Ovary (tissue), 7 donors: ENCODE measurements at regions not wholly inside any gene's neighbourhood (a gene's known extent, or its start where the extent isn't known, plus 50 kb on each side); places are given as distances from the start of the nearest gene placed in this dataset.

Experiments
- DNase-seq, 5 donors: peaks; one replicate each; pipeline ENCODE4 v3.0.0-alpha.2; 2019 to 2020
- H3K27ac ChIP-seq, 2 donors: fragments of 200-600 bp; one replicate each; pipeline versions ENCODE4 v1.5.1 to v1.8.0; 2019 to 2022
- H3K27me3 ChIP-seq: fragments of 200-600 bp; one replicate; pipeline ENCODE4 v1.8.0; 2022
- H3K36me3 ChIP-seq: fragments of 200-600 bp; sonication (generic); one replicate; pipeline ENCODE4 v1.5.1; 2019
- H3K4me1 ChIP-seq: one replicate; pipeline ENCODE4 v1.8.1; 2013; ENCODE audit warnings: mild to moderate bottlenecking, moderate library complexity; ENCODE audit not compliant: insufficient read depth
- H3K4me3 ChIP-seq: fragments of 200-600 bp; sonication (generic); one replicate; pipeline ENCODE4 v1.5.1; 2017
- H3K9me3 ChIP-seq, 2 donors: fragments of 200-600 bp in 1 of 2; sonication (generic) in 1 of 2; one replicate each; pipeline versions ENCODE4 v1.5.1 to v1.8.1; 2013 to 2019; ENCODE audit warnings: mild to moderate bottlenecking in 1 of 2, moderate library complexity in 1 of 2
- CTCF ChIP-seq, 3 donors: fragments of 450-650 bp in 2 of 3; fragments of 200-600 bp in 1 of 3; IDR thresholded peaks; one replicate each; pipeline versions ENCODE4 v1.5.1 to v1.8.0; 2016 to 2022; ENCODE audit warnings: antibody characterized with exemption in 3 of 3, mild to moderate bottlenecking in 1 of 3
- EP300 ChIP-seq: sonication (generic); formaldehyde crosslinking; IDR thresholded peaks from one replicate; pipeline ENCODE4 v1.6.1; 2017; ENCODE audit warnings: antibody characterized with exemption
- POLR2A ChIP-seq: fragments of 450-650 bp; IDR thresholded peaks from one replicate; pipeline ENCODE4 v1.6.1; 2017; ENCODE audit warnings: antibody characterized with exemption, mild to moderate bottlenecking, moderate library complexity
- WGBS, 3 donors: extraction: QIAGEN DNeasy Blood & Tissue Kit in 1 of 3; methylation state at CpG; one replicate each; pipeline versions ENCODE4 v1.1.5 to v1.1.7; 2013 to 2017; 5-methylcytosine and 5-hydroxymethylcytosine counted together
- intact Hi-C, 4 donors: fragments of 100-400 bp; cut with DNase I; formaldehyde crosslinking; loops; one replicate each; pipeline versions ENCODE4 v1.11.0 to v1.15.1; 2022 to 2023
- donor health status: DM: no; HTN: no; CAD: no; lungs with moderate emphysema.
- donor health status: DM: no; HTN: no; CAD: no.
- donor health status: Bipolar disorder and iron deficiency.
- donor health status: DM: no; HTN: no; CAD: no.
- donor health status: DM: yes; HTN: yes; CAD: no.

- Histone ChIP-seq H3K36me3 (no peaks in the 10 kb centered on the region), H3K27me3 (no peaks in the 10 kb centered on the region), H3K4me3 (no peak overlapping the region), H3K27ac (no peak overlapping the region), H3K4me1 (no peaks in the 10 kb centered on the region), H3K9me3 (no peaks in the 10 kb centered on the region)
- TF ChIP-seq EP300 (no peak), CTCF (IDR thresholded peaks at IDR 0.05) (no peak), POLR2A (no peak)
- 19 to 58% (median 26%) methylated on average over 2 of the region's 2 CpGs for WGBS, 3 donors
- DNase-seq = no peak
- intact Hi-C loops = no loop called here
These were observed 818.9 kb downstream of the CBLN2 start for GRCh38 chr18:71725256-71725655.

- intact Hi-C loops = no loop called here
- TF ChIP-seq POLR2A (no peak), CTCF (IDR thresholded peaks at IDR 0.05) (no peak), EP300 (no peak)
- Histone ChIP-seq H3K36me3 (no peaks in the 10 kb centered on the region), H3K4me3 (no peak overlapping the region), H3K27me3 (no peaks in the 10 kb centered on the region), H3K9me3 (no peaks in the 10 kb centered on the region), H3K4me1 (no peaks in the 10 kb centered on the region), H3K27ac (no peak overlapping the region)
- no peak for DNase-seq
- WGBS, 3 donors = 58 to 86% (median 68%) methylated on average over 1 of the region's 1 CpG
These were observed 836.1 kb downstream of the CBLN2 start for GRCh38 chr18:71707985-71708500.

- H3K4me3 ChIP-seq = no peak overlapping the region
- no peaks in the 10 kb centered on the region for H3K9me3 ChIP-seq
- no peaks in the 10 kb centered on the region for H3K4me1 ChIP-seq
- H3K27ac ChIP-seq = no peak overlapping the region
- 52 to 60% (median 57%) methylated on average over 1 of the region's 1 CpG for WGBS, 3 donors
- no peaks in the 10 kb centered on the region for H3K36me3 ChIP-seq
- no peaks in the 10 kb centered on the region for H3K27me3 ChIP-seq
- intact Hi-C loops = no loop called here
- DNase-seq = no peak
- TF ChIP-seq CTCF (IDR thresholded peaks at IDR 0.05) (no peak), POLR2A (no peak), EP300 (no peak)
These were observed 836.7 kb downstream of the CBLN2 start for GRCh38 chr18:71707400-71707799.

GRCh38 chr18:71689416-71690160 is 854.6 kb downstream of the CBLN2 start:
- intact Hi-C loops = no loop called here
- H3K4me3 ChIP-seq = no peak overlapping the region
- TF ChIP-seq EP300 (no peak), POLR2A (no peak), CTCF (IDR thresholded peaks at IDR 0.05) (no peak)
- 42 to 63% (median 54%) methylated on average over 2 of the region's 2 CpGs for WGBS, 3 donors
- no peak overlapping the region for H3K27ac ChIP-seq
- no peaks in the 10 kb centered on the region for H3K4me1 ChIP-seq
- H3K27me3 ChIP-seq = no peaks in the 10 kb centered on the region
- no peaks in the 10 kb centered on the region for H3K9me3 ChIP-seq
- no peaks in the 10 kb centered on the region for H3K36me3 ChIP-seq
- DNase-seq = no peak
